ENCODE measurements at regions not wholly inside any gene's neighbourhood (a gene's known extent, or its start where the extent isn't known, plus 50 kb on each side); places are given as distances from the start of the nearest gene placed in this dataset.

DNA sequence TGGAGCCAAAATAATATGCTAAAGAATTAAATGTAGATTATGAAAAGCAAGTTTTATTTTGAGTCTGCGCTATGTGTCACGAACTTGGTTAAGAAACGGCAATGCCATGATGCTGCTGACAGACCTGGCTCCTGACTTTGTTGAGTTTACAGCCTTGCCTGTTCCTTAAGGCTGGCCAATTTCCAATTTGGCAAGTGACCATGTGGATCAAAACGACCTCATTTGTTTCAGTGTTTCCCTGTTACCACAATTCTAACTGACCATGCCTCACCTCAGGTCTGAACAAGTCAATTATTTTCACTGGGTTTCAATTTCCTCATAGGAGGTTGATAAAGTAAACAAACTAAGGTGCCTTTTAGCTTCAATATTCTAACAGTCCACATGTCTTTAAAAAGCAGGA lies 461.4 kb downstream of the ZNF608 start:
- TF ChIP-seq TAF1 (IDR thresholded peaks at IDR 0.05; ENCODE audit: borderline replicate concordance, insufficient read depth, low read length) (no peak), POLR2AphosphoS5 (IDR thresholded peaks at IDR 0.05; ENCODE audit: low read depth, low read length) (no peak), FOXP2 (optimal IDR thresholded peaks at IDR 0.05; ENCODE audit: borderline replicate concordance, extremely low read depth, extremely low read length, insufficient read depth) (no peak), SIN3A (IDR thresholded peaks at IDR 0.05; ENCODE audit: borderline replicate concordance, insufficient read depth, low read length) (no peak)
- TF ChIP-seq, protein P1, sequence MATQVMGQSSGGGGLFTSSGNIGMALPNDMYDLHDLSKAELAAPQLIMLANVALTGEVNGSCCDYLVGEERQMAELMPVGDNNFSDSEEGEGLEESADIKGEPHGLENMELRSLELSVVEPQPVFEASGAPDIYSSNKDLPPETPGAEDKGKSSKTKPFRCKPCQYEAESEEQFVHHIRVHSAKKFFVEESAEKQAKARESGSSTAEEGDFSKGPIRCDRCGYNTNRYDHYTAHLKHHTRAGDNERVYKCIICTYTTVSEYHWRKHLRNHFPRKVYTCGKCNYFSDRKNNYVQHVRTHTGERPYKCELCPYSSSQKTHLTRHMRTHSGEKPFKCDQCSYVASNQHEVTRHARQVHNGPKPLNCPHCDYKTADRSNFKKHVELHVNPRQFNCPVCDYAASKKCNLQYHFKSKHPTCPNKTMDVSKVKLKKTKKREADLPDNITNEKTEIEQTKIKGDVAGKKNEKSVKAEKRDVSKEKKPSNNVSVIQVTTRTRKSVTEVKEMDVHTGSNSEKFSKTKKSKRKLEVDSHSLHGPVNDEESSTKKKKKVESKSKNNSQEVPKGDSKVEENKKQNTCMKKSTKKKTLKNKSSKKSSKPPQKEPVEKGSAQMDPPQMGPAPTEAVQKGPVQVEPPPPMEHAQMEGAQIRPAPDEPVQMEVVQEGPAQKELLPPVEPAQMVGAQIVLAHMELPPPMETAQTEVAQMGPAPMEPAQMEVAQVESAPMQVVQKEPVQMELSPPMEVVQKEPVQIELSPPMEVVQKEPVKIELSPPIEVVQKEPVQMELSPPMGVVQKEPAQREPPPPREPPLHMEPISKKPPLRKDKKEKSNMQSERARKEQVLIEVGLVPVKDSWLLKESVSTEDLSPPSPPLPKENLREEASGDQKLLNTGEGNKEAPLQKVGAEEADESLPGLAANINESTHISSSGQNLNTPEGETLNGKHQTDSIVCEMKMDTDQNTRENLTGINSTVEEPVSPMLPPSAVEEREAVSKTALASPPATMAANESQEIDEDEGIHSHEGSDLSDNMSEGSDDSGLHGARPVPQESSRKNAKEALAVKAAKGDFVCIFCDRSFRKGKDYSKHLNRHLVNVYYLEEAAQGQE (IDR thresholded peaks at IDR 0.05; ENCODE audit: insufficient read depth in 1 of 2, low read depth in 2 of 2, low read length in 2 of 2), result no peak

DNA sequence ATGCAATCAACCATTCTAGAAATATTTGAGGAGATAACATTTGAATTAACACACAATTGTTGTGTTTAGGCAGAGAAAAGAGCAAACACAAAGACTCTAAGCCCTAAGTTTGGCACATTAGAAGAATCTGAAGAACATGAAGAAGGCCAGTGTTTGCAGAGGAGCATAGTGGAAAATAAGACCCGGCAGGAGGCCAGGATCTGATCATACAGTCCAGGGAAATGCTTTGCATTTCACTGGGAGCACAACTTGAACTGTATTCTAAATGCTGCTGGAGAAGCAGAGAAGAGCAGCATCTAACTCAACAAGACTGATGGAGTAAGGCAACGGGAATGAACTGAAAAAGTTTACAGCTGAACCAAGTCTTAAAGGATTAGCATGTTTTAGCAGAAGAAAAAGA lies 463.4 kb downstream of the ZNF608 start:
- TF ChIP-seq POLR2AphosphoS5 (IDR thresholded peaks at IDR 0.05; ENCODE audit: low read depth, low read length) (no peak), FOXP2 (optimal IDR thresholded peaks at IDR 0.05; ENCODE audit: borderline replicate concordance, extremely low read depth, extremely low read length, insufficient read depth) (no peak), TAF1 (IDR thresholded peaks at IDR 0.05; ENCODE audit: borderline replicate concordance, insufficient read depth, low read length) (no peak), SIN3A (IDR thresholded peaks at IDR 0.05; ENCODE audit: borderline replicate concordance, insufficient read depth, low read length) (no peak)
- TF ChIP-seq, protein P1 (IDR thresholded peaks at IDR 0.05; ENCODE audit: insufficient read depth in 1 of 2, low read depth in 2 of 2, low read length in 2 of 2), result no peak

DNA sequence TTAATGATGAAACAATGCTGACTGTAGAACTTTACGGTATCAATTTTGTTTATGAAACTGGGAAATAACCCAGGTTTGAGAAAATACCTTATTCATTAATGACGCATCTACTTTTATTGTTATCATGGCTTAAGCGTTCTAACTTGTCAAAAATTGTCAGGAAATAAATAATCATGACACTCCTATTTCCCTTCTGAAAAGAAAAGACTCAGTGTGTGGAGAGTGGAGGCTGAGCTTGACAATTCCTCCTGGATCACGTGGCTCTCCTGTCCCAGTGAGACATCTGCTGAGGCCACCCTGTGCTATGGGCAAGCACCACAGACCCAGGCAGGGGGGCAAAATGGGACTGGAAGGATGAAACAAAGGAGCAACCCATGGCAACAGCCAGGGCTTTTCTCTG lies 466.4 kb downstream of the ZNF608 start:
- TF ChIP-seq FOXP2 (optimal IDR thresholded peaks at IDR 0.05; ENCODE audit: borderline replicate concordance, extremely low read depth, extremely low read length, insufficient read depth) (no peak), POLR2AphosphoS5 (IDR thresholded peaks at IDR 0.05; ENCODE audit: low read depth, low read length) (no peak), SIN3A (IDR thresholded peaks at IDR 0.05; ENCODE audit: borderline replicate concordance, insufficient read depth, low read length) (no peak), TAF1 (IDR thresholded peaks at IDR 0.05; ENCODE audit: borderline replicate concordance, insufficient read depth, low read length) (no peak)
- TF ChIP-seq, protein P1 (IDR thresholded peaks at IDR 0.05; ENCODE audit: insufficient read depth in 1 of 2, low read depth in 2 of 2, low read length in 2 of 2), result no peak

DNA sequence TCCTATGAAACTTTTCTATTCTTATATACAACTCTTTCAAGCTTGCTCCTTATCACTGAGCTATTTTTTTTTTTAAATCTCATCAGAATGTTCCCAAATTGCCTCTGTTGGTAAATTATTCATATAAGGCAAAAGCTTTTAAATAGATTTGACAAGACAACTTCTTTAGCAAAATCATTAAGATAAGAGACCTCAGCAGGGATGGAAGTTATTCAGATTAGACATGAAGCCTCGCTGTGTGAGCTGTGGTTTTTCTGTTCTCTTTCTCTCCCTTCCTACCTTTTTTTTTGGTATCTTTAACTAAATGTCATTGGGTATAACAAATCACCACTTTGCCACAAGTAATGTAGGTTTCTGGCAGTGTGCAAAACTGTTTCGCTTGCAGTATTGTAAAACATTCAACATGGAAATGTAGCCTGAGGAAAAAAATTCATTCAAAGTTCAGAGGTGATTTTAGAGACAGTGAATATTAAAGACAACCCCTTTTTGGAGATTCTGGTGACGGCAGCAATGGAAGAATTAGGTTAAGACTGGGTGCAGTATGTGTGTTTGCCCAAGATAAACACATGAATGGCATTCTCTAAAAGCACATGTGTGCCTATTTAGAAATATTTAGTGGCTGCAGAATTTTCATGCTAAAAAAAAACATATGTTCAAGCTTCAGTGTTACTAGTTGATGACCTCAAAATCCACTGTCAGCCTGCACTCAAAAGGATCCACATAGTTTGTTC lies 467.1 kb downstream of the ZNF608 start:
- TF ChIP-seq POLR2AphosphoS5 (IDR thresholded peaks at IDR 0.05; ENCODE audit: low read depth, low read length) (no peak), SIN3A (IDR thresholded peaks at IDR 0.05; ENCODE audit: borderline replicate concordance, insufficient read depth, low read length) (no peak), TAF1 (IDR thresholded peaks at IDR 0.05; ENCODE audit: borderline replicate concordance, insufficient read depth, low read length) (no peak)

DNA sequence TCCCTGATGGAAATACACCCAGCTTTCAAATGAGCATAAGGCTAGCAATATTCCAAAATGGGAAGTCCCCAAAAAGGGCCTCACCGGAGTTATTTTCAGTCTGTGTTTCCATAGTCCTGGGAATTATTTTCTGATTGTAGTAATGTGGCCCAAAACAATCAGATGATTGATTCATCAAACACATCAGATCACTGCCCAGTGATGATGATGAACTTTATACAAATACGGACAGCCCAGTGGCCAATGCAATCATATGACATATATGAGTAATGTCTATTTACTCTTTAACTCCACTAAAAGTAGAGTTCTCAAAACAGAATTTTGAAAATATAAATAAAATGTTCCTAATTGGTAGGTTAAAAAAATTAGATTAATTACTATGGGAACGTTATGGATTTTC lies 467.8 kb downstream of the ZNF608 start:
- TF ChIP-seq, protein P1 (IDR thresholded peaks at IDR 0.05; ENCODE audit: insufficient read depth in 1 of 2, low read depth in 2 of 2, low read length in 2 of 2), result no peak
- TF ChIP-seq POLR2AphosphoS5 (IDR thresholded peaks at IDR 0.05; ENCODE audit: low read depth, low read length) (no peak), FOXP2 (optimal IDR thresholded peaks at IDR 0.05; ENCODE audit: borderline replicate concordance, extremely low read depth, extremely low read length, insufficient read depth) (no peak), TAF1 (IDR thresholded peaks at IDR 0.05; ENCODE audit: borderline replicate concordance, insufficient read depth, low read length) (no peak), SIN3A (IDR thresholded peaks at IDR 0.05; ENCODE audit: borderline replicate concordance, insufficient read depth, low read length) (no peak)
